SU-DHL-6 (cell line): ENCODE measurements at regions not wholly inside any gene's neighbourhood (a gene's known extent, or its start where the extent isn't known, plus 50 kb on each side); places are given as distances from the start of the nearest gene placed in this dataset.

ENCODE experiments used
- EZH2phosphoT487 ChIP-seq: fragments of 200-600 bp; sonication (generic), shearing (Covaris generic); conservative IDR thresholded peaks from 2 replicates; pipeline ENCODE4 v1.6.1; 2018; ENCODE audit warnings: mild to moderate bottlenecking, antibody characterized with exemption, low read length, moderate library complexity, mixed read lengths
- TF ChIP-seq, protein P1 (sequence below): fragments of 200-600 bp; sonication (generic); IDR thresholded peaks from one replicate; pipeline ENCODE4 v1.5.1; 2017; ENCODE audit warnings: antibody characterized with exemption, mild to moderate bottlenecking, low read length, moderate library complexity; ENCODE audit not compliant: insufficient read depth, poor library complexity, severe bottlenecking

DNA sequence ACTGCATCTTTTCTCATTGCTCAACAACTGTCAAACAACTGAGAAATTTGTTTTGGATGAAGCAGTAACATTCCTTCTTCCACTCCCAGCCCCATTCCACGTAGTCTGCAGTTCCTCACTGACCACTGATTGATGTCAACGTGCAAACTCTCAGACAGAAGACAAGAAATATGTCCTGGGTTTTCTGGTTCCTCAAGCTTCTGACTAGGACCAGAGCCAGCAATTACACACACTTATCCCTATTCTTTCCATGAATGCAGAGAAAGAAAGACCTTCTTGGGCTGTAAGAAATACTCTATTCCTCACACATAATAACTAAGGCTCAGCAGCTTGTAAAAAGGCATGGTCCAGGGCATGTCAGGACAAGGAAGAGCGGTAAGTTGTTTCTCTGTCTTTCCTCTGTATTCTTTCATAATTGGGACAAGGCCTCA, 790.1 kb upstream of the SLC35B3 start:
- no peak for TF ChIP-seq EZH2phosphoT487
- TF ChIP-seq, protein P1, sequence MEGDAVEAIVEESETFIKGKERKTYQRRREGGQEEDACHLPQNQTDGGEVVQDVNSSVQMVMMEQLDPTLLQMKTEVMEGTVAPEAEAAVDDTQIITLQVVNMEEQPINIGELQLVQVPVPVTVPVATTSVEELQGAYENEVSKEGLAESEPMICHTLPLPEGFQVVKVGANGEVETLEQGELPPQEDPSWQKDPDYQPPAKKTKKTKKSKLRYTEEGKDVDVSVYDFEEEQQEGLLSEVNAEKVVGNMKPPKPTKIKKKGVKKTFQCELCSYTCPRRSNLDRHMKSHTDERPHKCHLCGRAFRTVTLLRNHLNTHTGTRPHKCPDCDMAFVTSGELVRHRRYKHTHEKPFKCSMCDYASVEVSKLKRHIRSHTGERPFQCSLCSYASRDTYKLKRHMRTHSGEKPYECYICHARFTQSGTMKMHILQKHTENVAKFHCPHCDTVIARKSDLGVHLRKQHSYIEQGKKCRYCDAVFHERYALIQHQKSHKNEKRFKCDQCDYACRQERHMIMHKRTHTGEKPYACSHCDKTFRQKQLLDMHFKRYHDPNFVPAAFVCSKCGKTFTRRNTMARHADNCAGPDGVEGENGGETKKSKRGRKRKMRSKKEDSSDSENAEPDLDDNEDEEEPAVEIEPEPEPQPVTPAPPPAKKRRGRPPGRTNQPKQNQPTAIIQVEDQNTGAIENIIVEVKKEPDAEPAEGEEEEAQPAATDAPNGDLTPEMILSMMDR: no peak
